ENCODE measurements at regions not wholly inside any gene's neighbourhood (a gene's known extent, or its start where the extent isn't known, plus 50 kb on each side); places are given as distances from the start of the nearest gene placed in this dataset.

DNA sequence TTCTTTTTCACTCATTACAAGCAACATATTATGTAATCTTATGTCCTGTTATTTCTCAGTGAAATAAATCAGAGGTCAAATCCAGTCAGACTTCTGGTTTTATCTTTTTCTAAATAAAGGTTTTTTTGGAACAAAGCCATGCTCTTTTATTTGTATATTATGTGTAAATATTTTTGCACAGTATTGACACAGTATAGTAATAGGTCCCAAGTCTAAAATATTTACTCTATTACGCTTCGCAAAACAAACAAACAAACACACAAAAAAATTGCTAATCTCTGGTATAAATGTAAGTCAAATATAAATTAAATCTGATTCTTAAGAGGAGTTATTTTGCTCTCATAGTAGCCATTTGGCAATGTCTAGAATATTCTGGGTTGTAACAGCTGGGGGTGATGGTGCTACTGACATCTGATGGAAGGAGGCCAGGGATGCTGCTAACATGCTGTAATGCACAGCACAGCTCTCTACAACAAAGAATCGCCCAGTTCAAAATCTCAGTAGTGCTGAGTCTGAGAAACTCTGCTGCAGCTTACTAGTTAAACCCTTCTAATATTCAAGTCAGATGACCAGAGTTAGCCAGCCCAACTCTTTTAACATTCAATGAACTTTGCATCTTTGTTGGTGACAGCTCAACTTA is 602.1 kb downstream of the RAB28 start (continued):
- TF ChIP-seq, protein P1, sequence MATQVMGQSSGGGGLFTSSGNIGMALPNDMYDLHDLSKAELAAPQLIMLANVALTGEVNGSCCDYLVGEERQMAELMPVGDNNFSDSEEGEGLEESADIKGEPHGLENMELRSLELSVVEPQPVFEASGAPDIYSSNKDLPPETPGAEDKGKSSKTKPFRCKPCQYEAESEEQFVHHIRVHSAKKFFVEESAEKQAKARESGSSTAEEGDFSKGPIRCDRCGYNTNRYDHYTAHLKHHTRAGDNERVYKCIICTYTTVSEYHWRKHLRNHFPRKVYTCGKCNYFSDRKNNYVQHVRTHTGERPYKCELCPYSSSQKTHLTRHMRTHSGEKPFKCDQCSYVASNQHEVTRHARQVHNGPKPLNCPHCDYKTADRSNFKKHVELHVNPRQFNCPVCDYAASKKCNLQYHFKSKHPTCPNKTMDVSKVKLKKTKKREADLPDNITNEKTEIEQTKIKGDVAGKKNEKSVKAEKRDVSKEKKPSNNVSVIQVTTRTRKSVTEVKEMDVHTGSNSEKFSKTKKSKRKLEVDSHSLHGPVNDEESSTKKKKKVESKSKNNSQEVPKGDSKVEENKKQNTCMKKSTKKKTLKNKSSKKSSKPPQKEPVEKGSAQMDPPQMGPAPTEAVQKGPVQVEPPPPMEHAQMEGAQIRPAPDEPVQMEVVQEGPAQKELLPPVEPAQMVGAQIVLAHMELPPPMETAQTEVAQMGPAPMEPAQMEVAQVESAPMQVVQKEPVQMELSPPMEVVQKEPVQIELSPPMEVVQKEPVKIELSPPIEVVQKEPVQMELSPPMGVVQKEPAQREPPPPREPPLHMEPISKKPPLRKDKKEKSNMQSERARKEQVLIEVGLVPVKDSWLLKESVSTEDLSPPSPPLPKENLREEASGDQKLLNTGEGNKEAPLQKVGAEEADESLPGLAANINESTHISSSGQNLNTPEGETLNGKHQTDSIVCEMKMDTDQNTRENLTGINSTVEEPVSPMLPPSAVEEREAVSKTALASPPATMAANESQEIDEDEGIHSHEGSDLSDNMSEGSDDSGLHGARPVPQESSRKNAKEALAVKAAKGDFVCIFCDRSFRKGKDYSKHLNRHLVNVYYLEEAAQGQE (IDR thresholded peaks at IDR 0.05; ENCODE audit: low read depth) = no peak
- no peak for TF ChIP-seq RAD21 (IDR thresholded peaks at IDR 0.05; ENCODE audit: low read depth)
- TF ChIP-seq ZFX (IDR thresholded peaks at IDR 0.05) = no peak
- no peak for TF ChIP-seq EZH2phosphoT487 (IDR thresholded peaks at IDR 0.05; ENCODE audit: borderline replicate concordance)
- TF ChIP-seq POLR2A (IDR thresholded peaks at IDR 0.05; ENCODE audit: borderline replicate concordance, extremely low read depth, insufficient read depth, insufficient read length) = no peak

DNA sequence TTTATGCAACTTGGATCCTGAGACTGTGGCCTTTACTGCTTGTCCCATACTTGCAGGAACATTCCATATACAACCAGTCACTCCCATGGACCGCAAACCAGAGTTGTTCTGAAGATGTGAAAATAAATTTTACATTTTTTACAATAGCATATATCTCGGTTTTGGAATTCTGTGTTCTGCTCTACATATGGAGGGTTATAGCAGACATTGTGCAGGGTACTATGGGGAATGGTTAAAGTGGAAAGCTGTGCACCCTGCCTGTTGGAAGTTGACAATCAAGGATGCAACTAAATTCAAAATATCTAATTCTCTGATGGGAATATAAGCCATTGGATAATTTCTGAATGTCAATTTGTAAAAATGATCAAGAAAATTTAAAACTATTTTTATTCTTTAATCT is 603.3 kb downstream of the RAB28 start:
- BruUV-seq (replicated peaks) = no TSS peak
- ATAC-seq = no peak
- CTCF ChIA-PET = no interaction called here

More for the DNA sequence above, 603.3 kb downstream of the RAB28 start:
- Histone ChIP-seq H3K4me1 (ENCODE audit: control insufficient read depth in 1 of 2, insufficient read depth in 2 of 2, low read length in 2 of 2) (no peaks in the 10 kb centered on the region), H3K4me2 (ENCODE audit: low read length) (no peak overlapping the region), H2AFZ (ENCODE audit: low read depth, low read length, poor library complexity, severe bottlenecking) (no peak overlapping the region), H3K9me2 (ENCODE audit: insufficient read depth) (no peaks in the 10 kb centered on the region), H3K27me3 (ENCODE audit: insufficient read depth, low read length) (no peaks in the 10 kb centered on the region), H3K79me2 (ENCODE audit: insufficient read depth, low read length) (no peaks in the 10 kb centered on the region), H4K20me1 (ENCODE audit: insufficient read depth) (no peaks in the 10 kb centered on the region), H3K9ac (ENCODE audit: low read length) (no peak overlapping the region), H3K9me3 (ENCODE audit: control insufficient read depth in 1 of 2, insufficient read depth in 1 of 2, low read depth in 1 of 2, low read length in 2 of 2) (no peaks in the 10 kb centered on the region), H3K27ac (ENCODE audit: low read depth, low read length) (no peak overlapping the region), H3K4me3 (replicated peaks in 1 of 2; ENCODE audit: low read depth in 1 of 2, low read length in 2 of 2) (no peak overlapping the region), H3K36me3 (ENCODE audit: control insufficient read depth in 1 of 2, insufficient read depth in 2 of 2, low read length in 2 of 2) (no peaks in the 10 kb centered on the region)
- POLR2A ChIA-PET = no interaction called here
- no peak for TF ChIP-seq CEBPB (IDR thresholded peaks at IDR 0.05; ENCODE audit: low read depth)
- TF ChIP-seq SRF (IDR thresholded peaks at IDR 0.05; ENCODE audit: low read depth) = no peak
- no peak for TF ChIP-seq TCF7L2 (IDR thresholded peaks at IDR 0.05; ENCODE audit: borderline replicate concordance, extremely low read depth, insufficient read depth, insufficient read length)
- no peak for TF ChIP-seq JUND (IDR thresholded peaks at IDR 0.05)
- no peak for DNase-seq (ENCODE audit: low read depth, low spot score)
- RAD21 ChIA-PET (ENCODE audit: low non-redundant PET in 1 of 2, low total read pairs in 2 of 2, uncharacterized antibody in 2 of 2, unreplicated experiment in 2 of 2) = no interaction called here
- intact Hi-C loops (cut with micrococcal nuclease) = no loop called here
